COLO829 (cell line): ENCODE measurements at regions not wholly inside any gene's neighbourhood (a gene's known extent, or its start where the extent isn't known, plus 50 kb on each side); places are given as distances from the start of the nearest gene placed in this dataset.
"Not testable (repeated sequence)": the region's sequence is repeated elsewhere in the genome, so short reads cannot be mapped to it uniquely, and the experiment has no call there.

Experiments used
- DNase-seq: peaks from one replicate; pipeline ENCODE4 v3.0.0; 2012; ENCODE audit warnings: low spot score

DNA sequence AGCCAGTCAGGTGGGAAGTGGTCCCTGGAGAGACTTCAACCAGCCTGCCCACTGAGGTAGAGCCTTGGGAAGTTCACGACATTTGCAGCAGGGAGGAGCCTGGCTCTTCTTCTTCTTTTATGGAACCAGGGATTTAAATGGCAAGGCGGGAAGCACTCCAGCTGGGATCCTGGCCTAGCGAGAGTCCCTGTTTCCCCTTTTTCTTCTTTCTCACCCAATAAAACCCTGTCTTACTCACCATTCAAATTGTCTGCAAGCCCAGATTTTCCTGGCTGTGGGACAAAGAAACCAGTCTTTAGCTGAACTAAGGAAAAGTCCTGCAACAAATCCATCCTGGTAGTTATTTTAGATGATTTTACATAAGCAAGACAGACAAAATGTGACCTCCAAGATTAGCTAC is 503.7 kb downstream of the CDH10 start:
- DNase-seq = no peak

GRCh38 chr5:24142341-24142740 is 502.4 kb downstream of the CDH10 start:
- DNase-seq = no peak

DNA sequence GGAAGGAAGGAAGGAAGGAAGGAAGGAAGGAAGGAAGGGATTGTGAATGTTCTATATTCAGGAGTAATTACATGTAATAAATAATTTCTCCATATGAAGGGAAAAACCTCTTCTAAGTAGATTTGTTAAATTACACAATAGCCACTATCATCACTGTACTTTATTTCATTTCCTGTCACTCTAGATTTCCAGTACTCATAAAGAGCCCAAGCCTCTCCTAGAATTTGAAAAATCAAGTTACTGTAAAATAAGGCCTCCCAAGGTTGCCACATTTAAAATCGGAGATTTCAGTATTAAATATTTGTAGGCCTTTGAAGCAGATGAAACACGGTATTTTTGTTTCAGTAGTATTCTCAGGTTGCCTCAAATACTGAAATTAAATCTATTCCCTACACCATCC is 499.0 kb downstream of the CDH10 start:
- DNase-seq = no peak

DNA sequence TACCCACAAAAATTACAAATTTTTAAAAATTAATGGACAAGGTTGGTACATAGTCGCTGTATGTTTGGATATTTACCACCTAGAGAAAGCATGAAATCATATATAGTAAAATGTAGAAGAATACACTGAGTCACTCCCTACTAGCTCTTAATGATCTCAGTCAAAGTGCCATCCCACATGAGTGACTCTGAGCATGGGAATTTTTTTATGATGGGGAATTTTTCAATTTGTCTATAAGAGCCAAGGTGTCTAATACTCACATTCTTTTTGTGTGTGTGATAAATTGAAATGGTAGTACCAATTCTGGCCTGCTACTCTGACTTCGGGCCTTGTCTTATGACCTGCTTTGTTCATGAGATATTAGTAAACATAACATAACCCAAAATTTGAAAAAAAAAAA is 483.2 kb downstream of the CDH10 start:
- DNase-seq = no peak

DNA sequence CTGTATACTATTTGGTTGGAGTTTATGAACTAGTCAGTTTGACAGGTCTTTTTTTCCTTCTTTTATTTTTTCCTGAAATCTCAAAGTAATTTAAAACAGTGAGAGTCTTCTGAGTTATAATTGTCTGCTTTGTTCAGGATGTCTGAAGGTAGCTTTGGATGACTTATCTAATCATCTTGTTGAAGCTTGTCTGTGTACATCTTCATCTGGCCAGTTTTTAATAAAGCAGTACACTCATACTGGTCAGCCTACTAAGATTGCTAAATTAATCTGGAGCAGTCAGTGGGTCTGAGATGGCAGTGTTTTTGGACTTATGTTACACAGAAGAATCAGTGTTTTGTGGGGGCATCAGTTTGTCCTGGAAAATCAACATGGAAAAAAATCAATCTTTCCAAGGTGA is 482.4 kb downstream of the CDH10 start:
- no peak for DNase-seq

DNA sequence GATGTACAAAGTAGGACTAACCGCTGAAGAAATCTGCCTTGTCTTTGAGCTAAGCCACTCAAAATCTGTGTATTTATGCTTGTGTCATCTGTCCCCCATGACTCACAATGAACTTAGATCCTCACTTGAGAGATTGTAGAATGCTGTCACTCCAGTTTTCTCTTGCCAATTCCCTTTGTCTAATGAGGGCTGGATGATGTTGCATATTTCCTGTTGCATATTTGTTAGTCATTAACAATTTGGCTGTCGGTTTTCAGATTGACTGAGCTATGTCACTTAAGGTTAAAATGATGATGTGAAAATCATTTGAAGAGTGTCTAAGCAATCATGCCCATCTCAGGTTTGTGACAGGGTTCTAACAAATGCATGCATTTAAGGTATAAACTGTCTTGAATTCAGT is 481.7 kb downstream of the CDH10 start:
- no peak for DNase-seq

DNA sequence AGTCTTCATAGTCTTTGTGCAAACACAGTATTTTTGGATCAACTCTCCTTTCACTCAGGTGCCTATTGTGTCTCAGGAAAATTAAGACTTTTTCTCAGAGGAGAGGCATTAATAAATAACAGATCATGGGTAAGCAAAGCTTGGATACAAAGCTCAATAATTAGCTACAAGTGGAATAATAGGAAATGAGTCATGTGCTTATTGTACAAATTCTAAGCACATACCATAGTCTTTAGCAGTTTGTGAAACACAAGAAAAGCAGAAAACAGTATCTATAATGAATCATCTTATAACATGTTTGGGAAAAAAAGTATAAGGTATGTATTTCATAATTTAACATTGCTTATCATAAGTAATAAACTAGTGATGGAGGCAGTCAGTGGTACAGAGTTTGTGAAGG is 477.0 kb downstream of the CDH10 start:
- DNase-seq = no peak

DNA sequence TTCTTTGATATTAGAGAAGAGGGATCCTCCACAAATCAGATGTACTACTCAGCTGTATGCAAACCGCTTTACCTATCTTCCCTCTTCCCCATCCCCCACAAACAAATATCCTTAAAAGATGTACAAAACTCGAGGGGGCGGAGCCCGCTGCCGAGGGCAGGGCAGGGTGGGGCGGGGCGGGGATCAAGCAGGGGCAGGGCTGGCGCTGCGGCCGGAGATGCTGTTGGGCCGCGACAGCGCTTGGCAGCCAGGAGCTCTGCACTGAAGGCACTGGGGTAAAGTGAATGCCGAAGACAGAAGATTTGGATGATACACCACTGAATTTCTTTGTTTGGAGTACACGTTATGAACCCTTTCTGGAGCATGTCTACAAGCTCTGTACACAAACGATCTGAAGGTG is 474.8 kb downstream of the CDH10 start:
- DNase-seq = no peak

GRCh38 chr5:24170930-24171329 is 473.8 kb downstream of the CDH10 start:
- DNase-seq = not testable (repeated sequence)

DNA sequence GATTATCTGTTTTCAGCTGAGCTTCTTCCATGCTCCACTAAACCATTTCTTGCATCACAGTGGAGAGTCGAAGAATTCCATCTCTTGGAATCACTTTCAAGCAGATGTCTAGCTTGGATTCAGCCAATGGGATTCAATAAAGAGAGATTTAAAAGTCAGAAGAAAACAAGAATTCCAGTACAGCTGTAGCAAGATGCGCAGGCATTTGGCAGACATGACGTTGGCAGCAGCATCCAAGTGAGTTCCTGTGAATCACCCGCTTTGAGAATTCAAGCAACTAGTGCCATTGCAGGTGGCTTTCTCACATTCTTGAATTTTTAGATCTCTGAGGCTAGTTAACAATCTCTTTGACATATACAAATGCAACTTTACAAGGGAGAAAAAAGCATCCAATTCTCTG is 467.0 kb downstream of the CDH10 start:
- no peak for DNase-seq

- no peak for DNase-seq
Measured at GRCh38 chr5:24183981-24184380, 460.8 kb downstream of the CDH10 start.

GRCh38 chr5:24188216-24188925 is 456.4 kb downstream of the CDH10 start:
- no peak for DNase-seq

GRCh38 chr5:24196789-24197188 is 448.0 kb downstream of the CDH10 start:
- no peak for DNase-seq

DNA sequence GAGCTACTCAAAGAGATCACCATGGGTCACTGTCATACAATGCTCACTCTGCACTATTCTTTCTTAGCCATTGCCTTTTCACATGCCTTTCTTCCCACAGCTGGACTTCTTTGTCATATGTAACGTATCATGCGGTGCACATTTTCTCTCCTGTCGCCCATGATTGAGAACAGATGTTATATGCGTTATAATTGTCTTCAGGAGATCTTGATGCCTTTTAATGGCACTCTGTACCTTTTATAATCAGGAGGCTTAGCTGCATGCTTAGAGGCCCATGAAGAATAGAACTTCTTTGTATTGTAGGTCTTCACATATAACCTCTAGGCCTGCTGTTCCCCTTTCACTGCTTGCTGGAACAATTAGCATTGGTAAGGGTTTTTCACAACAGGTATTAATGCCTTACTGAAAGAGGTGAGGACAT is 436.1 kb downstream of the CDH10 start:
- DNase-seq = no peak

DNA sequence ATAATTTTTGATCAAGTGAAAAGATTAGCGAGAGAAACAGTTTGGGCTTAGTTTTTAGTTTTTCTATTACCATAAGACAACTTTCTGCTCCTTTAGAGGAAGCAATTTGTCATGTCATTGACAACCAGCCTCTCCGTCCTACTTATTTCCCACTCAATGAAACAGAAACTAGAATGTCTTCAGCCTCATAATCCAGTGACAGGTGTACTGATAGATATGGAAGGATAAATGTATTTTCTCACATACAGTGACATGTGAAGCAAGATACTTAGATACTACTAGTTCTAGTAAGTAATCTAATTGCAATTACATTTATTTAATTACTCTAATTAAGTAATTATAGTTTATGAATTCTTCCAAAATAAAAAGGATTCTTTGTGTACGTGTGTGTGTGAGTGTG is 429.7 kb downstream of the CDH10 start:
- DNase-seq = no peak

DNA sequence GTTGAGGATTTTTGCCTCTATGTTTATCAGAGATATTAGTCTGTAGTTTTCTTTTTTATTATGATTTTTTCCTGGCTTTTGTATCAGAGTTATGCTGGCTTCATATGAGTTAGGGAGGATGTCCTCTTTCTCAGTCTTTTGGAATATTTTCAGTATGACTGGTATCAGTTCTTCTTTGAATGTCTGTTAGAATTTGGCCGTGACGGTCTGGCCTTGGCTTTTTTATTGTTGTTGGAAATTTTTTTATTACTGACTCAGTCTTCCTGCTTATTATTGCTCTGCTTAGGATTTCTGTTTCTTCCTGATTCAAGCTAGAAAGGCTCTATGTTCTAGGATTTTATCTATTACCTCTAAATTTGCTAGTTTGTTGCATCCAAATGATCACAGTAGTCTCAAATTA is 421.9 kb downstream of the CDH10 start:
- no peak for DNase-seq

DNA sequence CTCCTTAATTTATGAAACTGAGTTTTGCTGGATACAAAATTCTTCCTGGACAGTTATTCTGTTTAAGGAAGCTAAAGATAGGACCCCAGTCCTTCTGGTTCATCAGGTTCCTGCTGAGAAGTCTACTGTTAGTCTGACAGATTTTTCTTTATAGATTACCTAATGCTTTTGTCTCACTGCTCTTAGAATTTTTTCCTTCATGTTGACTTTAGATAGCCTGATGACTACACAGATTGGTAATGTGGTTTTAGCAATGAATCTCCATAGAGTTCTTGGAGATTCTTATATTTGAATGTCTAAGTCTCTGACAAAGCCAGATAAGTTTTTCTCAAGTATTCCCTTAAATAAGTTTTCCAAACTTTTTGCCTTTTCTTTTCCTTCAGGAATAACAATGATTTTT is 419.7 kb downstream of the CDH10 start:
- DNase-seq = no peak

DNA sequence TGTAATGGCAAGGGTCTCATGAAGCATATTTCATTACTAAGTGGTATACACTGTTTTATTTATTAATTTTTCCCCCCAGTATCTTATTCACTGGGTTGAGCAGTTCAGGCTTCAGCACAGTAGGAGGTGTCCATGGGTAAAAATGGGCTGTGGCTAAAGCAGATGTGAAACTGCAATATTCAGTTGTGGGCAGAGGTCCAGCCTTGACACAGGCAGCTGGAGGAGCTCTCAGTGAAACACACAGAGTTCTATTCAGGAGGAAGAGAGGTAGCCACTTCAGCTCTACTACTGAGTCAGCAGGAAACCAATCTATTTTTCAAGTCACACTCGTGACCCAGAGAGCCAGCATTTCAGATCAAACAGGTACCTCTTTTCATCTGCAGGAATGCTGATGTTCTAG is 418.3 kb downstream of the CDH10 start:
- no peak for DNase-seq

DNA sequence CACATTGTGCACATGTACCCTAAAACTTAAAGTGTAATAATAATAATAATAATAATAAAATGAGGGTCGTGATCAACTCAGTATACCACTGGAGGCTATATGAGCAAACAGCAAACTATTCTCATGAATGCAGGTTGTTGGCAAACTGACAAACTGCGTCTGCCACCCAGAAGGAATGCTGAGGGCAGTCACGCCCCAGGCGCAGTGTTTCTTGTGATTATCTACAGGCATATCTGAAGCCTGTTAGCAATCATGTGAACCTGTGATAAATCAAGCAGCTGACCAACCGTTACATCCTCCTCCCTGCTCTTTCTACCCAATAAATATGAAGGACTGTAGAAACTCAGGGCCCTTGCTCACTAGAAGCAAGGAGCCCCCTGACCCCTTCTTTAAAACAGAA is 416.9 kb downstream of the CDH10 start:
- not testable (repeated sequence) for DNase-seq

DNA sequence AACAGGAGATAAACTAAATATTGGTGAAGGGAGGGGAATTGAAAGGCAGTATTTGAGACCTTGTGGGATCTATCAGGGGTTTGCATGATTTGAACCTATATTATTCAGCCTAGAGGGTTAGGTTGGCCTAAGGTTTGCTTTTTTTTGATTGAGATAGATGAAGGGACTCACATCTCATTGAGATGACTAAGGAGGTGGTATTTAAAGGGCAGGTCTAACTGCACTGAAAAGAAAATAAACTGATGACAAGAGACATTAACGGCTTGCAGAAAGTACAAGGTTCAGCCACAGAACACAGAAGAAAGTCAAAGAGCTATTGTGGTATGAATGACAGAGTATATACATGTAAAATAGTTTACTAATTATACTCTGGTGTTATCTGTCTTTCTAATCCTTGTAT is 412.7 kb downstream of the CDH10 start:
- DNase-seq = no peak

GRCh38 chr5:24232929-24233498 is 411.8 kb downstream of the CDH10 start:
- no peak for DNase-seq

DNA sequence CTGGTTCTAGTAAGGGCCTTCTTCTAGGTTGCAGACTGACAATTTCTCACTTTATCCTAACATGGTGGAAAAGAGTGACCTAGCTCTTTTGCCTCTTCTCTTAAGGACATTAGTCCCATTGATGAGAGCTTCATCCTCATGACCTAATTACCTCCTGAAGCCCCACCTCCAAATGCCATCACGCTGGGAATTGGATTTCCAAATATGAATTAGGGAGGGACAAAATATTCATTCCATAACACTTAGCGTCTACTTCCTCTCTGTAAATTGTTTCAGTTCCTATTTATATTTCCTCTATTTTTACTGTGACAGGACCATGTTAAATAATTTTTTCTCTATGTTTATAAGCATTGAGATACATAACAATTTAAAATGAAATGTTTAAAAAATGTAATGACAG is 408.8 kb downstream of the CDH10 start:
- DNase-seq = no peak

DNA sequence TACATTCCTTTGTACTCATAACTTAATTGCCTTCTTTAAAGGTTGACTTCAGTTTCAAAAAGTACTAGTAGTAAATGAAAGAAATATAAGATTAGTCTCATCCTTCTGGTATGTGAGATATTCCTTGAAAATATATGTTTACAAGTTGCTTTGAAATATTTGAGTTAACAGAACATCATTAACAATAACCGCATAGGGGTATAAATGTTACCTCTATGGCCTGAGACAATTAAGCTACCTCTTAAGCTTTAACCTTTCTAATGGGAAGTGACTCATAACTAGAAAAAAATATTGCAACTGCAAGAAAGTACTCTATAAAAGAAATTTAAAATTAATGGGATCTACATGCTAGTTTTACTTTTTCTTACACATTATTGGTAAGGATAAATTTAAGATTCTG is 399.0 kb downstream of the CDH10 start:
- no peak for DNase-seq

DNA sequence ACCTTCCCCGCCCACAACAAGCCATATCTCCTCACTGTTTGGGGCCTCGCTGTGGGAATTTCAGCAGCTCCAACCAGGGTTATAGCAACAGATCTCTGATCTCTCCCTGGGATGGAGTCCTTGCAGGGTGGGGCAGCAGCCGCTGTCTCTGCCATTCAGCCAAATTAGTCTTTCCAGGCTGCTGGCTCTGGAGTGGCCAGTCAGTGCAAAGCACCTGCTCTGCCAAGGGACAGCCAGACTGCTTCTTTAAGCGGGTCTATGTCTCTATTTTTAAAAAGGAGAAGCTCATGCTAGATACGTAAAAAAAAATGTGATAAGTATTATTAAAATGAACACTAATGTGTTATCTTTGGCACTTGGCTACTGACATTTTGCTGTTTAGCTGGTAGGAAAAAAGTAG is 380.2 kb downstream of the CDH10 start:
- no peak for DNase-seq
